HG02973 (cell line): ENCODE measurements at regions not wholly inside any gene's neighbourhood (a gene's known extent, or its start where the extent isn't known, plus 50 kb on each side); places are given as distances from the start of the nearest gene placed in this dataset.
"Not testable (repeated sequence)": the region's sequence is repeated elsewhere in the genome, so short reads cannot be mapped to it uniquely, and the experiment has no call there.

Experiments used
- ATAC-seq: cut with Tn5 transposase; IDR thresholded peaks from one replicate; pipeline ENCODE4 v1.9.1; 2021; ENCODE audit warnings: moderate library complexity; ENCODE audit not compliant: unreplicated experiment

DNA sequence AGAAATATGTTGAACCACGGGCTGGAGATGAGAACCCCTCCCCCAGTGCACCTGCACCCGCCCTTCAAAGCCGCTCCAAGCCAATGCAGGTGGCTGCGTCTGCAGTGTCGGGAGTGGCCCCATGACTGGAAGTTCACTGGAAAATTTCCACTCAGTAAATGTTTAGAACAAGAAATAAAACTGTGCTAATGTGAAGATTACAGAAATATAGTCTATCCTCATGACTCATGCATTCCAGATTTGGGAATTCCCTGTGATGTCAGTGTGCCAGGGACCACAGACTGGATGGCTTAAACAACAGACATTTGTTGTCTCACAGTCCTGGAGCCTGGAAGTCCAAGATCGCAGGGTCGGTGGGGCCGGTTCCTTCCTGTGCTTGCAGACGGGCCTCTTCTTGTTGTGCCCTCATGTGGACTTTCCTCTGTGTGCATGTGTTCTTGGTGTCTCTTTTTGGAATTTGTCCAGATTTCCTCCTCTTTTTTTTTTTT lies 3967.0 kb upstream of the TPTE start:
- not testable (repeated sequence) for ATAC-seq

DNA sequence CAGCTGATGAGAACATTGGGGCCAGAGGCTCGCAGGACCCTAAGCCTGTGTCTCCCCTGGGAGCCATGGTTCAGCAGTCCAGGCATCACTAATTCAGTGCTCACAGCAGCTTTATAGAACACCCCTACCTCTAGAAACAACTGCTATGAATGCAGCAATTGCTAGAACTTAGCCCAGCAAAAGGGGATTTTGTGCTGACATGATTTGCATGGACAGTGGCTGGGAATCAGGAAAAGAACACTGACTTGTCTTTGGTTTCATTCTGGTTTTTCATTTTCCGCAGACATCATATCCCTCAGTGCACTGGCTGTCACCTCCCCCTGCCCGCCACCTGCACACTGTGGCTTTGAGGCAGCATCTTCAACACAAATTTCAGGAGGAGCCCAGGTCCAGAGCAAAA lies 3964.9 kb upstream of the TPTE start:
- not testable (repeated sequence) for ATAC-seq

GRCh38 chr21:6557415-6557814 lies 3964.0 kb upstream of the TPTE start:
- ATAC-seq, result not testable (repeated sequence)

- ATAC-seq, result not testable (repeated sequence)
Observed at GRCh38 chr21:6561168-6561567, 3960.2 kb upstream of the TPTE start.

DNA sequence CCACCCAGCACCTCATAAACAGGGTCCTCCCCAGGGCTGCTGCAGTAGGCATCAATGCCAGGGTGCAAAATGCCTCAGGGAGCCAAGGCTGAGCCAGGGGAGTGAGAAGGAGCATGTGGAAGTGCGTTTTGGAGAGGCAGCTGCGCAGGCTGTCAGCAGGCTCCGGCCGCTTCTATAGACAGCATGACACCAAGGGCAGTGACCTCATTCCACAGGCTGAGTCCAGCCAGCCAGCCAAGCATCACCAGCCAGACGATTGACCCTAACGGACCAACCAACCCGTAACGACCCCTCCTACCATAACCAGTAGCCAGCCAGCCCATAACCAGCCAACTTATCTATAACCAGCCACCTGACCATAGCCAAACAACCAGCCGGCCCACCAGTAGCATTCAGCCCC lies 3959.8 kb upstream of the TPTE start:
- ATAC-seq, result not testable (repeated sequence)

DNA sequence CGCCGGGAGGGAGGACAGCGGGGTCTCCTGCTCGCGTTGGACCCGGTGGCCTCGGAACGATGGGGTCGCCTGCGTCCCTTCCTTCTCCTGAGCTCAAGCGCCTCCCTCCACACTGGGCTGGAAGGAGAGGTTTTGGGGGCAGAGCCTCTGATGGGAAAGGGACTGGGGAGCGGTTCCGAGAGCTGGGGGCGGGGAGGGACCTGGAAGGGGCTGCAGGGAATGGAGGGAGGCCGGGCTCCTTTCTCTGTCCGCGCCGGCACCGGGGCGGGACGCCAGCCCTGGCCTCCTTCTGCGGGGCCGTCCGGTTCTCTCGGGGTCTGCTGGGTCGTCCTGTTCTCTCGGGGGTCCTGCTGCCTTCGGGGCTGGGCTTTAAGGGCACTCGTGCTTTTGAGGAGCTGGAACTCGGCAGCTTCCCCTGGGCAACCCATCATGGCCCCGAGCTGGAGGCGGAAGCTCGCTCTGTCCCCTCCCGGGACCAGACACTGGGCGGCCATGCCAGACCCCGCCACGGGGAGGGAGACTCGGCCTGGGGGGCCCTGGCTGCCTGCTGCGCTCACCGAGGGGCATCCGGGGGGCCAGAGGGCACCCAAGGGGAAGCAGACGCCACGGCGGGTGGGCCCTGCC lies 3956.7 kb upstream of the TPTE start:
- not testable (repeated sequence) for ATAC-seq

DNA sequence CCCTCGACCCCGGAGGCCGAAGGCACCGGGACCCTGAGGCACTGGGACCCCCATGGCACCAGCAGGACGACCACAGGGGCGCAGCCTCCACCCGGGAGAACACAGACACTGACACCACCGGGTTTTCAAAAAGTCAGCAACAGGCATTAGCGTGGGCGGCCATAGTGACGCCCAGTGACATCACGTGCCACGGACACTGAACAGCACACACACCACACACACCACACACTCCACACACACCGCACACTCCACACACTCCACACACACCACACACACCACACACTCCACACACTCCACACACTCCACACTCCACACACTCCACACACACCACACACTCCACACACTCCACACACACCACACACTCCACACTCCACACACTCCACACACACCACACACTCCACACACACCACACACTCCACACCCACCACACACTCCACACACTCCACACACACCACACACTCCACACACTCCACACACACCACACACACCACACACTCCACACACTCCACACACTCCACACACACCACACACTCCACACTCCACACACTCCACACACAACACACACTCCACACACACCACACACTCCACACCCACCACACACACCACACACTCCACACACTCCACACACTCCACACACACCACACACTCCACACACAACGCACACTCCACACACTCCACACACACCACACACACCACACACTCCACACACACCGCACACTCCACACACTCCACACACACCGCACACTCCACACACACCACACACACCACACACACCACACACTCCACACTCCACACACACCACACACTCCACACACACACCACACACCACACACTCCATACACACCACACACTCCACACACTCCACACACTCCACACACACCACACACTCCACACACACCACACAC lies 3955.9 kb upstream of the TPTE start:
- not testable (repeated sequence) for ATAC-seq

DNA sequence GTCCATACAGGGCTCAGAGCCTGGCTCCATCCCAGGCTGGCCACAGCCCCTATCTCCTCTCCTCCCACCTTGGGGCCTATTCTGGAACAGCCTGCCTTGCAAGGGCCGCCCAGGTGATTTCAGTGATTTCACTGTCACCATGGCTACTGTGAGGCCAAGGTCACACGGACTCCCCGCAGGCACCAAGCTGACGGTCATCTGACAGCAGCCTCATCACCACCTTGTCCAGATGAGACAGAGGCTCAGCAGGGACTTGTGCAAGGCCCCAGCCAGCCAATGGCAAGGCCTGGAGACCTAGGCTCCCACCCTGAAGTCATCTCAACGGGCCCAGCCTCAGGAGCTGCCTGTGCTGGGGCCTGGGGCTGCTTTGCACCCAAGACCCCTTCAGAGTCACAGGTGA lies 3953.8 kb upstream of the TPTE start:
- not testable (repeated sequence) for ATAC-seq

DNA sequence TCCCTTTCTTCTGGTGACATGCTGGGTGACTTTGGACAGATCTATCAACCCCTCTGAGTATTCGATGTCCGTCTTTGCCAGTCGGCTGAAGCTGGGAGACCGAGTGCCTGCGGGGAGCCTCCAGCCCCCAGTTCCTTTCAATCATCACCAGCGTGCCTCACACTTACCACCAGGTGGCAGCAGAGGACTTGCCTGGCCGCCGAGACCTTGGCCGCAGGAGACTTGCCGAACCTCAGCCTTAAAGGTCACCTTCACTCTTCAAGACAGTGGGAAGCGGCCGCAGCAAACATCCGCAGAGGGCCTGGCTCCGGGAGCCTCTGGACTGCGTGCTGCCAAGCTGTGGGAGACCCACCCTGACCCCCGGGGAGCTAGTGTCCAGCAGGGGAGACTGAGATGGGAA lies 3952.2 kb upstream of the TPTE start:
- not testable (repeated sequence) for ATAC-seq

- not testable (repeated sequence) for ATAC-seq
Observed at GRCh38 chr21:6569587-6570392, 3951.6 kb upstream of the TPTE start.

DNA sequence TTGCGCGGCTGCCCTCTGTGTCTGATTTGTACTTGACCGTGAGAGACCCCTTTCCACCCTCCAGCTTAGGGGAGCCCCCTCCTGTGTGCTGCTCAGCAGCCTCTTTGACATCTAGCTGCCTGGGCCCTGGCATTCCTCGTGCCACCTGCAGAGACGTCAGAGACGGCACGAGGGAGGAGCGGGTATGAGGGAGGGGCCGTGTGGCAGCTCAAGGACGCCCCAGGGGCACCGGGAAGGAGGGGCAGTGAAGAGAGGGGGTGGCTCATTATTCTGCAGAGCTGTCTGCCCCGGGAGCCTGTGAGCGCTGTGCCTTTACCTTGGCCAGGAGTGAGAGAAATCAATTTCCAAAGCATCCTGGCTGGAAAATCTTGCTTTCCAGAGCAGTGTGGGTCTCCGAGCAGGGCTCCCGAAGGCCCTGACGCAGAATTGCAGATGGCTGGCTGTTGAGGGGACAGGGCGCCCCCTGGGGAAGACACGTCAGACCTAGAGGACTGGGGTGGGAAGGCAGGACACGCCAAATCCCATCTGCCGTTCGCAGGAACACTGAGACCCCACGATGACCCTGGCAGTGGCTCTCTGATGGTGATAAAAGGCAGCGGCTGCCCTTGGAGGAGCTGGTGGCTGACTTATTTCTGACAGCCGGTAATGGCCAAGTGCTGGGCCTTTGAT lies 3950.5 kb upstream of the TPTE start:
- not testable (repeated sequence) for ATAC-seq

DNA sequence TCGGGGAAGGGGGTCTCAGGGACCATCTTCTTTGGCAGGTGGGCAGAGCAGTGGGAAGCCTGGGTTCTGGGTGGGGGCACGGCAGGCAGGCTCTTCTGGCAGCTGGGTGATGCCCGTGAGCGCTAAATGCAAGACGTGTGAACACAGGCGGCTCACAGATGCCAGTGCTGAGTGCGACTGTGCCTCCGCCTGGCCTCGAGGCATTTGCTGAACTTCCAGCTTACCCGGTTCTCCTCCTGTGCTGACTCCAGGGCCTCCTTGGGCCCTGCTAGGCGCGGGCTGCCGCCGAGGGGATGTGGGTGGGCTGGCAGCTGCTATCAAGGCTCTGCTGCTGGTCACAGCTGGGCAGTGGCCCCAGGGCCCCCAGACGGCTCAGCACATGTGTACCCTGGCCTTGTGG lies 3947.8 kb upstream of the TPTE start:
- ATAC-seq, result not testable (repeated sequence)

DNA sequence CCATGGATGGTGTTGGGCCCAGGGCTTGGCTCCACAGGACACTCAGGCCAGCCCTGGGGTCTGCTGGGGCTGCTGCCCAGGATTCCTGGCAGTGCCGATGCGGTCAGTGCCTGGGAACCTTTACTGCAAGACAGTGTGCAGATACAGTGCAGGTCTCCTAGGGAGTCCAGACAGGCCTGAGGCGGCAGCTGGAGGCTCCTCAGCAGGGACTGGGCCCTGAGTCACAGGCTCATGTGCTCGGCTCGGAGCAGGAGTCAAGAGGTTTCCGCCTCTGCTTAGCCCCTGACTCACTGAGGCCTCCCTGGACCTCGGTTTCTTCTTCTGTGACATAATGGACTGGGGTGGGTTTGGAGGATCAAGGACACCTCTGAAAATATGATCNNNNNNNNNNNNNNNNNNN lies 3941.6 kb upstream of the TPTE start:
- not testable (repeated sequence) for ATAC-seq
